ENCODE measurements at regions not wholly inside any gene's neighbourhood (a gene's known extent, or its start where the extent isn't known, plus 50 kb on each side); places are given as distances from the start of the nearest gene placed in this dataset.

DNA sequence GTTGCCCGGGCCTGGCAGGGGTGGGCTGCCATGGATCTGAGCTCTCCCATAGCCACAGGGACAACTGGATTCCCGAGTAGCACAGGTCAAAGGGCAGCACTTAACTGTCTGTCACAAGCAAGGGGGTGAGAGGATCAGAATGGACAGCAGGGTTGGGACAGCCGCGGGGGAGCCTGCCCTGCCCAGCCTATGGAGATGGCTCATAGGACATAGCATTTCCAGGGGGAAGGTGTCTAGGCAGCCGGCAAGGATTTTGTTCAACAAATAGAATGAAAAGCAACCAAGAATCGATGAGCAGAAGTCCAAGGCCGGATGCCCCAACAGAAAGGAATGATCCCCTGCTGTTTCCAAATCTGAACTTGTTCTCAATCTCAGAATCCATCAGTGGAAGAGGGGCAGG lies 92.9 kb downstream of the RPS6KA4 start:
- FAIRE-seq (no peak), DNase-seq (ENCODE audit: low read depth, low spot score) (no peak), ATAC-seq (no peak)
- in situ Hi-C loops (cut with MboI) (no loop called here), intact Hi-C loops (cut with micrococcal nuclease; ENCODE audit: unreplicated experiment) (no loop called here)
- no peak overlapping the region for H3K27ac ChIP-seq (ENCODE audit: control insufficient read depth, insufficient read depth)
- BruUV-seq (replicated peaks): no TSS peak
- H3K4me2 ChIP-seq (ENCODE audit: control insufficient read depth, insufficient read depth): no peak overlapping the region
- H4K20me1 ChIP-seq (ENCODE audit: control insufficient read depth, insufficient read depth): no peaks in the 10 kb centered on the region
- H3K9ac ChIP-seq (ENCODE audit: control insufficient read depth, insufficient read depth, low read length): no peak overlapping the region
- ChIA-PET POLR2A (no interaction called here), CTCF (interaction anchor here (1.1 to 4.0 kb wide), 3 partner anchors 35 to 174 kb away, joined by 3 to 13 read pairs (median 3); no protein-coding TSS in a partner anchor), SMC1A (ENCODE audit: uncharacterized antibody, unreplicated experiment) (interaction anchor here (0.7 kb wide), 1 partner anchor 198 kb away, joined by 3 read pairs; no protein-coding TSS in a partner anchor), RAD21 (ENCODE audit: unreplicated experiment) (no interaction called here)
- H3K4me1 ChIP-seq (ENCODE audit: control insufficient read depth, insufficient read depth, low read length): peaks cover 21% of the 10 kb centered on the region
- no peak for TF ChIP-seq PAX5 (IDR thresholded peaks at IDR 0.05; ENCODE audit: borderline replicate concordance, low read depth, low read length)
- TF ChIP-seq SMARCA5 (IDR thresholded peaks at IDR 0.05): no peak
- TF ChIP-seq NR2C2 (IDR thresholded peaks at IDR 0.05; ENCODE audit: borderline replicate concordance, control insufficient read depth, insufficient read length, low read depth): no peak
- no peak for TF ChIP-seq KLF5 (IDR thresholded peaks at IDR 0.05; ENCODE audit: partially characterized antibody)
- TF ChIP-seq SREBF2 (IDR thresholded peaks at IDR 0.05; ENCODE audit: low read length): no peak
- TF ChIP-seq CHD4 (IDR thresholded peaks at IDR 0.05): no peak
- TF ChIP-seq CBX3 (IDR thresholded peaks at IDR 0.05; ENCODE audit: borderline replicate concordance, low read depth): no peak
- TF ChIP-seq, protein P1, sequence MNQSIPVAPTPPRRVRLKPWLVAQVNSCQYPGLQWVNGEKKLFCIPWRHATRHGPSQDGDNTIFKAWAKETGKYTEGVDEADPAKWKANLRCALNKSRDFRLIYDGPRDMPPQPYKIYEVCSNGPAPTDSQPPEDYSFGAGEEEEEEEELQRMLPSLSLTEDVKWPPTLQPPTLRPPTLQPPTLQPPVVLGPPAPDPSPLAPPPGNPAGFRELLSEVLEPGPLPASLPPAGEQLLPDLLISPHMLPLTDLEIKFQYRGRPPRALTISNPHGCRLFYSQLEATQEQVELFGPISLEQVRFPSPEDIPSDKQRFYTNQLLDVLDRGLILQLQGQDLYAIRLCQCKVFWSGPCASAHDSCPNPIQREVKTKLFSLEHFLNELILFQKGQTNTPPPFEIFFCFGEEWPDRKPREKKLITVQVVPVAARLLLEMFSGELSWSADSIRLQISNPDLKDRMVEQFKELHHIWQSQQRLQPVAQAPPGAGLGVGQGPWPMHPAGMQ (IDR thresholded peaks at IDR 0.05; ENCODE audit: borderline replicate concordance): no peak
- TF ChIP-seq, protein P2, sequence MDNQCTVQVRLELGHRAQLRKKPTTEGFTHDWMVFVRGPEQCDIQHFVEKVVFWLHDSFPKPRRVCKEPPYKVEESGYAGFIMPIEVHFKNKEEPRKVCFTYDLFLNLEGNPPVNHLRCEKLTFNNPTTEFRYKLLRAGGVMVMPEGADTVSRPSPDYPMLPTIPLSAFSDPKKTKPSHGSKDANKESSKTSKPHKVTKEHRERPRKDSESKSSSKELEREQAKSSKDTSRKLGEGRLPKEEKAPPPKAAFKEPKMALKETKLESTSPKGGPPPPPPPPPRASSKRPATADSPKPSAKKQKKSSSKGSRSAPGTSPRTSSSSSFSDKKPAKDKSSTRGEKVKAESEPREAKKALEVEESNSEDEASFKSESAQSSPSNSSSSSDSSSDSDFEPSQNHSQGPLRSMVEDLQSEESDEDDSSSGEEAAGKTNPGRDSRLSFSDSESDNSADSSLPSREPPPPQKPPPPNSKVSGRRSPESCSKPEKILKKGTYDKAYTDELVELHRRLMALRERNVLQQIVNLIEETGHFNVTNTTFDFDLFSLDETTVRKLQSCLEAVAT (IDR thresholded peaks at IDR 0.05): no peak
- no peaks in the 10 kb centered on the region for H3K36me3 ChIP-seq (ENCODE audit: control insufficient read depth in 2 of 2, insufficient read depth in 2 of 2, low read length in 1 of 2)
- 26% methylated on average over 7 of the region's 7 CpGs for WGBS (ENCODE audit: insufficient coverage, insufficient replicate concordance, low lambda C conversion rate, missing lambda C conversion rate)
- H3K9me3 ChIP-seq (replicated peaks; ENCODE audit: control insufficient read depth, insufficient read depth, low read length): no peaks in the 10 kb centered on the region
- 0 out of 4 replicates have a peak, but pooled peaks cover 0 to 2% of the 10 kb centered on the region in 2 experiments for H3K27me3 ChIP-seq (replicated peaks in 1 of 2; ENCODE audit: control insufficient read depth in 2 of 2, insufficient read depth in 2 of 2, low read length in 1 of 2)
- H2AFZ ChIP-seq (ENCODE audit: control insufficient read depth, low read depth, low read length): no peak overlapping the region
- H3K4me3 ChIP-seq: no peak overlapping the region
- H3K79me2 ChIP-seq (ENCODE audit: control insufficient read depth, insufficient read depth, low read length): no peaks in the 10 kb centered on the region

All from GM12878 (cell line).